Peyer's patch (tissue), 4 donors: ENCODE measurements at regions not wholly inside any gene's neighbourhood (a gene's known extent, or its start where the extent isn't known, plus 50 kb on each side); places are given as distances from the start of the nearest gene placed in this dataset.
"Not testable (repeated sequence)": the region's sequence is repeated elsewhere in the genome, so short reads cannot be mapped to it uniquely, and the experiment has no call there.

Source experiments
- DNase-seq, 3 donors: peaks; one replicate each; pipeline ENCODE4 v3.0.0-alpha.2; 2017 to 2019
- H3K27ac ChIP-seq, 4 donors: fragments of 200-600 bp; sonication (generic); one replicate each; pipeline ENCODE4 v1.5.1; 2016 to 2019
- H3K27me3 ChIP-seq, 2 donors: fragments of 200-600 bp; sonication (generic); one replicate each; pipeline ENCODE4 v1.5.1; 2019
- H3K36me3 ChIP-seq, 3 donors: fragments of 200-600 bp; sonication (generic); one replicate each; pipeline ENCODE4 v1.5.1; 2016 to 2019
- H3K4me1 ChIP-seq, 4 donors: fragments of 200-600 bp; sonication (generic); one replicate each; pipeline ENCODE4 v1.5.1; 2016 to 2019
- H3K4me3 ChIP-seq, 4 donors: fragments of 200-600 bp; sonication (generic); 1 replicate in 3 of 4; 2 replicates in 1 of 4; pipeline ENCODE4 v1.5.1; 2016 to 2019; ENCODE audit warnings: mild to moderate bottlenecking in 1 of 4
- H3K9me3 ChIP-seq, 4 donors: fragments of 200-600 bp; sonication (generic); one replicate each; pipeline ENCODE4 v1.5.1; 2016 to 2019; ENCODE audit warnings: mild to moderate bottlenecking in 1 of 4
- POLR2A ChIP-seq, 2 donors: fragments of 450-650 bp; IDR thresholded peaks; one replicate each; pipeline ENCODE4 v1.5.1; 2017; ENCODE audit warnings: antibody characterized with exemption in 2 of 2, mild to moderate bottlenecking in 2 of 2, moderate library complexity in 2 of 2
- TF ChIP-seq, protein P1 (sequence below), 6 experiments: fragments of 450-650 bp in 4 of 6; fragments of 200-600 bp in 2 of 6; sonication (generic) in 1 of 6; IDR thresholded peaks; one replicate each; pipeline ENCODE4 v1.5.1; 2017 to 2019; ENCODE audit warnings: antibody characterized with exemption in 6 of 6, mild to moderate bottlenecking in 3 of 6, moderate library complexity in 1 of 6

GRCh38 chr3:115287198-115287597 lies 140.1 kb upstream of the ZBTB20 start:
- no peak for DNase-seq
- TF ChIP-seq, protein P1, sequence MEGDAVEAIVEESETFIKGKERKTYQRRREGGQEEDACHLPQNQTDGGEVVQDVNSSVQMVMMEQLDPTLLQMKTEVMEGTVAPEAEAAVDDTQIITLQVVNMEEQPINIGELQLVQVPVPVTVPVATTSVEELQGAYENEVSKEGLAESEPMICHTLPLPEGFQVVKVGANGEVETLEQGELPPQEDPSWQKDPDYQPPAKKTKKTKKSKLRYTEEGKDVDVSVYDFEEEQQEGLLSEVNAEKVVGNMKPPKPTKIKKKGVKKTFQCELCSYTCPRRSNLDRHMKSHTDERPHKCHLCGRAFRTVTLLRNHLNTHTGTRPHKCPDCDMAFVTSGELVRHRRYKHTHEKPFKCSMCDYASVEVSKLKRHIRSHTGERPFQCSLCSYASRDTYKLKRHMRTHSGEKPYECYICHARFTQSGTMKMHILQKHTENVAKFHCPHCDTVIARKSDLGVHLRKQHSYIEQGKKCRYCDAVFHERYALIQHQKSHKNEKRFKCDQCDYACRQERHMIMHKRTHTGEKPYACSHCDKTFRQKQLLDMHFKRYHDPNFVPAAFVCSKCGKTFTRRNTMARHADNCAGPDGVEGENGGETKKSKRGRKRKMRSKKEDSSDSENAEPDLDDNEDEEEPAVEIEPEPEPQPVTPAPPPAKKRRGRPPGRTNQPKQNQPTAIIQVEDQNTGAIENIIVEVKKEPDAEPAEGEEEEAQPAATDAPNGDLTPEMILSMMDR (IDR thresholded peaks at IDR 0.05) = no peak
- no peak for TF ChIP-seq POLR2A (IDR thresholded peaks at IDR 0.05)
- Histone ChIP-seq H3K4me3 (no peak overlapping the region), H3K27me3 (no peaks in the 10 kb centered on the region), H3K4me1 (no peaks in the 10 kb centered on the region), H3K9me3 (no peaks in the 10 kb centered on the region), H3K36me3 (no peaks in the 10 kb centered on the region), H3K27ac (no peak overlapping the region)

DNA sequence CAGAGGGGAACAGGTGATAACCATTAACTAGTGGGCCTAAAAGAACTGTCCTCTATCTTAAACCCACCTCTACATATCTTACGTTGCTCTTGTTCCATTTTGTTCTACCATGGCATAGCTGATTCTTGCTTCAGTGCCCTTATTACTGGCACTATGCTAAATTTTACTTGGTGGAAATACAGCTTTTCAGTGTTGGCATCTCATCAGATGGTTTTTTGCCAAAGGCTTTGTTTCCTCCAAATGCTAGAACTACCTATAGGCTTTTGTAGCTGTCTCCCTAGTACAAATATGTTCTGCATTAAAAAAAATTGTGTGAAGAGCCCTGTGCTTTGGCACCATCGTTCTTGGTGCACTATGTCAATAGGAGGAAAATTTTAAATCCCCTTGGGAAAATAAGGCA lies 145.0 kb upstream of the ZBTB20 start:
- Histone ChIP-seq H3K4me3 (no peak overlapping the region), H3K27ac (no peak overlapping the region), H3K36me3 (no peaks in the 10 kb centered on the region), H3K9me3 (no peaks in the 10 kb centered on the region), H3K27me3 (no peaks in the 10 kb centered on the region), H3K4me1 (no peaks in the 10 kb centered on the region)
- DNase-seq = no peak
- TF ChIP-seq, protein P1 (IDR thresholded peaks at IDR 0.05) = no peak
- TF ChIP-seq POLR2A (IDR thresholded peaks at IDR 0.05) = no peak

GRCh38 chr3:115292677-115293165 lies 145.6 kb upstream of the ZBTB20 start:
- TF ChIP-seq, protein P1 (IDR thresholded peaks at IDR 0.05) = no peak
- no peak for TF ChIP-seq POLR2A (IDR thresholded peaks at IDR 0.05)
- H3K4me1 ChIP-seq = no peaks in the 10 kb centered on the region
- DNase-seq = no peak

GRCh38 chr3:115293321-115293720 lies 146.2 kb upstream of the ZBTB20 start:
- Histone ChIP-seq H3K27ac (no peak overlapping the region), H3K27me3 (no peaks in the 10 kb centered on the region), H3K4me3 (no peak overlapping the region), H3K9me3 (no peaks in the 10 kb centered on the region), H3K4me1 (no peaks in the 10 kb centered on the region), H3K36me3 (no peaks in the 10 kb centered on the region)
- no peak for TF ChIP-seq POLR2A (IDR thresholded peaks at IDR 0.05)
- TF ChIP-seq, protein P1 (IDR thresholded peaks at IDR 0.05) = no peak
- DNase-seq = no peak

More at GRCh38 chr3:115292677-115293165, 145.6 kb upstream of the ZBTB20 start:
- Histone ChIP-seq H3K27me3 (no peaks in the 10 kb centered on the region), H3K4me3 (no peak overlapping the region), H3K36me3 (no peaks in the 10 kb centered on the region), H3K9me3 (no peaks in the 10 kb centered on the region), H3K27ac (no peak overlapping the region)

DNA sequence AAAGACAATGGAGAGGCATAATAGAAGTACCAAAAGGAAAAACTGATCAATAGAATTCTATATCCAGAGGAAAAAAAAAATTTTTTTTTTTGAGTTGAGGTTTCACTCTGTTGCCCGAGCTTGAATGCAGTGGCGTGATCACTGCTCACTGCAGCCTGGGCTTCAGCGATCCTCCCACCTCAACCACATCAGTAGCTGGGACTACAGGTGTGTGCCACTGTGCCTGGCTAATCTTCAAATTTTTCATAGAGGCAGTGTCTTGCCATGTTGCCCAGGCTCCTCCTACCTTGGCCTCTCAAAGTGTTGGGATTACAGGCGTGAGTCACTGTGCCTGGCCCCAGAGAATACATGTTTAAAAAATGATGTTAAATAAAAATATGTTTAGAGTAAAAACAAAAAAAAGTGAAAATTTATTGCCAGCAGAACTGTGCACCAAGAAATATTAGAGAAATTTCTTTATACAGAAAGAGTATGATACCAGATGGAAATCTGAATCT lies 154.3 kb upstream of the ZBTB20 start:
- DNase-seq = no peak
- TF ChIP-seq POLR2A (IDR thresholded peaks at IDR 0.05) = no peak
- TF ChIP-seq, protein P1 (IDR thresholded peaks at IDR 0.05) = no peak
- no peak overlapping the region for H3K27ac ChIP-seq
- H3K9me3 ChIP-seq = no peaks in the 10 kb centered on the region
- H3K36me3 ChIP-seq = no peaks in the 10 kb centered on the region
- no peaks in the 10 kb centered on the region for H3K4me1 ChIP-seq
- no peaks in the 10 kb centered on the region for H3K27me3 ChIP-seq
- no peak overlapping the region for H3K4me3 ChIP-seq

DNA sequence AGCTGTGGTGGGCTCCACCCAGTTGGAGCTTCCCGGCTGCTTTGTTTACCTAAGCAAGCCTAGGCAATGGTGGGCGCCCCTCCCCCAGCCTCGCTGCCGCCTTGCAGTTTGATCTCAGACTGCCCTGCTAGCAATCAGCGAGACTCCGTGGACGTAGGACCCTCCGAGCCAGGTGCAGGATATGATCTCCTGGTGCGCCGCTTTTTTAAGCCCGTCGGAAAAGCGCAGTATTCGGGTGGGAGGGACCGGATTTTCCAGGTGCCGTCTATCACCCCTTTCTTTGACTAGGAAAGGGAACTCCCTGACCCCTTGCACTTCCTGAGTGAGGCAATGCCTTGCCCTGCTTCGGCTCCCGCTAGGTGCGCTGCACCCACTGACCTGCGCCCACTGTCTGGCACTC lies 170.9 kb upstream of the ZBTB20 start:
- not testable (repeated sequence) for H3K4me3 ChIP-seq, H3K4me1 ChIP-seq, H3K27me3 ChIP-seq, DNase-seq, H3K36me3 ChIP-seq, H3K9me3 ChIP-seq, H3K27ac ChIP-seq
